Cardiac fibroblast (primary cell): ENCODE measurements at regions not wholly inside any gene's neighbourhood (a gene's known extent, or its start where the extent isn't known, plus 50 kb on each side); places are given as distances from the start of the nearest gene placed in this dataset.

Experiments used
- DNase-seq, 2 donors: peaks; one replicate each; pipeline versions ENCODE4 v3.0.0 to v3.0.0-alpha.2; 2010; ENCODE audit warnings: low read depth in 2 of 2
- H3K4me3 ChIP-seq, 2 donors: replicated peaks in 1 of 2; 1 replicate in 1 of 2; 2 replicates in 1 of 2; pipeline ENCODE4 v1.5.1; 2011; ENCODE audit warnings: low read depth in 2 of 2, low read length in 2 of 2, mild to moderate bottlenecking in 2 of 2, moderate library complexity in 1 of 2
- TF ChIP-seq, protein P1 (sequence below): IDR thresholded peaks from one replicate; pipeline ENCODE4 v1.5.1; 2011; ENCODE audit warnings: low read depth, mild to moderate bottlenecking, low read length, inconsistent platforms

DNA sequence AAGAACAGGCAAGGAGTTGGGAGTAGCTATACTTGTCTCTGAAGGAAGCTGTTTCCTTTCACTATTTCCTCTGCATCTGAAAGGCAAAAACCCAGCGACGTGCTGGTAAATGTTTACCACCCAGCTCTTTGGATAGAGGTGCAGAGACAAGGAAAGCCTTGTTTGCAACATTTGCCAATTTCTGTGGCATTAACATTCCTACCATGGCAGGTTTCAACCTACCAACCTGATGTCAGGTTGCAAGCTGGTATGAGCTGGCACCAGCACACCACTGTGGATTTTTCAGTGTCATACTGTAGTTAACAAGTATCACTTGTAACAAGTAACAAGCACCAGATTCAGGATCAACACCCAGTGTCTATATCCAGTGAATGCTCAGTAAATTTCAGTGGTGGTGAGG is 294.8 kb upstream of the TMPO start:
- TF ChIP-seq, protein P1, sequence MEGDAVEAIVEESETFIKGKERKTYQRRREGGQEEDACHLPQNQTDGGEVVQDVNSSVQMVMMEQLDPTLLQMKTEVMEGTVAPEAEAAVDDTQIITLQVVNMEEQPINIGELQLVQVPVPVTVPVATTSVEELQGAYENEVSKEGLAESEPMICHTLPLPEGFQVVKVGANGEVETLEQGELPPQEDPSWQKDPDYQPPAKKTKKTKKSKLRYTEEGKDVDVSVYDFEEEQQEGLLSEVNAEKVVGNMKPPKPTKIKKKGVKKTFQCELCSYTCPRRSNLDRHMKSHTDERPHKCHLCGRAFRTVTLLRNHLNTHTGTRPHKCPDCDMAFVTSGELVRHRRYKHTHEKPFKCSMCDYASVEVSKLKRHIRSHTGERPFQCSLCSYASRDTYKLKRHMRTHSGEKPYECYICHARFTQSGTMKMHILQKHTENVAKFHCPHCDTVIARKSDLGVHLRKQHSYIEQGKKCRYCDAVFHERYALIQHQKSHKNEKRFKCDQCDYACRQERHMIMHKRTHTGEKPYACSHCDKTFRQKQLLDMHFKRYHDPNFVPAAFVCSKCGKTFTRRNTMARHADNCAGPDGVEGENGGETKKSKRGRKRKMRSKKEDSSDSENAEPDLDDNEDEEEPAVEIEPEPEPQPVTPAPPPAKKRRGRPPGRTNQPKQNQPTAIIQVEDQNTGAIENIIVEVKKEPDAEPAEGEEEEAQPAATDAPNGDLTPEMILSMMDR = no peak
- H3K4me3 ChIP-seq = no peak overlapping the region
- DNase-seq = no peak

DNA sequence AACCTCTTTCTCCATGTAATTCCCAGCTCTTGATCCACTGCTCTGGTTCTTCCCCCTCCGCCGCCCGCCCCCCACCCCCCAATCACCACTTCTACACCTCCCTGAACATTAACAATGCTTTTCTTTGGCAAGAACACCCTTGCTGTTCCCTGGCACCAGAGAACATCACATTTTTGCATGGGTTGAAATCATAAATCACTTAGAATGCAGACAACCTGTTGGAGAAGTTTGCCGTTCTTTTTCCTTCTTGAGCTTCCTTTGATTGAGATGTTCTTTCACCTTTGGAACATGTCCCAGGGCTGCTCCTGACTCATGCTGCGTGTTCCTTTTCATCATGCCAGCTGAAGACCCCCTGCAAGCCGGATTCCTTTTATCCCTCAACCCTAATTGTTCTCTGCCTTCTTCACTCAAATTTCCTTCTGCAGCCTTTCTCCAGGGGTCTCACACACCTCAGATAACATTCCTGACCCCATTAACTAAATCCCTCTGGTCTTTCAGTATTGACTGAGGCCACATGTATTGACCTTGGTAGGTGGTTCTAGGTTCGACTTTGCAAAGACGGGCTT is 294.1 kb upstream of the TMPO start:
- DNase-seq = no peak

DNA sequence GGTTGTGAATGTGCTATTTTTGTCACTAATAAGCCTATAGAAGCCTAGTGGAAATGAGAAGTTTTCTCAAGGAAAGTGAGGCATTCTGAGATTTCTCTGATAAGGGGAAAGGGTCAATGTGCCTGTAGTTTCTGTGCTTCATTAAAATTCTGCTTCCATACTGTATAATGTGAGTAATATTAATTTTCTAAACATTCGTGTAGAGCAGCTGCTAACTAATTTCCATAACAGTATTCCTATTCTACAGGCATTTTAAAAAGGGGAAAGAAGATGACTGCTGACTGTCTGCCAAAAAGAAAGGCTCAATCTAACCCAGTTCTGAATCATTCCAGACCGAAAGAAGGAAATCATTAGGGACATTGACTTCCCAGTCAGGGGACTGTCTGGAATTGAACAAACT is 293.3 kb upstream of the TMPO start:
- DNase-seq = no peak
- no peak overlapping the region for H3K4me3 ChIP-seq
- TF ChIP-seq, protein P1 = no peak

More for the DNA sequence above, 294.1 kb upstream of the TMPO start:
- TF ChIP-seq, protein P1 = no peak
- no peak overlapping the region for H3K4me3 ChIP-seq

DNA sequence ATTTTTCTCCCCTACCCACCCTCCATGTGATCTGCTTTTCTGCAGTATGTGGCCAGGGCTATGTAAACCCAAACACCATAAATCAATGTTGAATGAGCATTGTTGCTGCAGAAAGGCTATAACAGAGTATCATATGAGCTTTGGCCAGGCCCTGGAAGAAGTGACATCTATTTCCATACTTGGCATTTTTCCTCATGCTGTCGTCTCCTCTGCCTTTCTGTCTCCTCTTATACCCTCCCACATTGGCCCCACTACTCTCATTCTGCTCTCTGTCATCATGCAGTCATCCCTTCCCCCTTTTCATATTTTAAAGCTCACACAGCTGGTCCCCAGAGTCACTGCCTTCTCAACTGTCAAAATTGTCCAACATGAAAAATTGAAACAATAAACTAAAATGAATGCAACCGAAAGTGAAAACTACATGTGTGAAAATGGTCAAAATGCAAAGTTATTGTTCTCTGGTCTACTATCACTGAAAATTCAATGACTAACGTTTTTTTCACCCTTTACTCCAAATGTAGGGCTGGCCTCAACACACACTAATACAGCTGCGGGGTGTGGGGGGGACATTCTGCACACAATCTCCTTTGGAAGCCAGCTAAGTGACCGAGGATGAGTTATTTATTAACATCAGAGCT is 290.7 kb upstream of the TMPO start:
- no peak overlapping the region for H3K4me3 ChIP-seq
- TF ChIP-seq, protein P1 = no peak
- no peak for DNase-seq

DNA sequence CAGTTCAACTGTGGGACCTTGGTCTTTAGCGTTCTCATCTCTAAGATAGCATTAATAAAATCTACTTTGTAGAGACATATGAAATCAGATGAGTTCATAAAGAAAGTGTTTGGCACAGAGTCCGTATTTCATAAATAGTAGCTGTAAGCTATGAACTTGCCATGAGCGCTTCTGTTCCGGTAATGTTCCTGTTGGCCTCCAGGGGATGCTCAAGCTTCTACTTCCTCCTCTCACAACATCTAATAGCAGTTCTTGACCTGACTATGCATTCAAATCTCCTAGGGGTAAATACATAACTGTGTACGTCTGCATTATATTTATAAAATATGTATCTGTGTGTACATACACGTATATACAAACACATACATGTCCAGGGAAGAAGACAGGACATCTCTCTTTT is 288.2 kb upstream of the TMPO start:
- DNase-seq = peak; percentile 6 to 24
- no peak overlapping the region for H3K4me3 ChIP-seq
- TF ChIP-seq, protein P1 = peak; percentile 24

DNA sequence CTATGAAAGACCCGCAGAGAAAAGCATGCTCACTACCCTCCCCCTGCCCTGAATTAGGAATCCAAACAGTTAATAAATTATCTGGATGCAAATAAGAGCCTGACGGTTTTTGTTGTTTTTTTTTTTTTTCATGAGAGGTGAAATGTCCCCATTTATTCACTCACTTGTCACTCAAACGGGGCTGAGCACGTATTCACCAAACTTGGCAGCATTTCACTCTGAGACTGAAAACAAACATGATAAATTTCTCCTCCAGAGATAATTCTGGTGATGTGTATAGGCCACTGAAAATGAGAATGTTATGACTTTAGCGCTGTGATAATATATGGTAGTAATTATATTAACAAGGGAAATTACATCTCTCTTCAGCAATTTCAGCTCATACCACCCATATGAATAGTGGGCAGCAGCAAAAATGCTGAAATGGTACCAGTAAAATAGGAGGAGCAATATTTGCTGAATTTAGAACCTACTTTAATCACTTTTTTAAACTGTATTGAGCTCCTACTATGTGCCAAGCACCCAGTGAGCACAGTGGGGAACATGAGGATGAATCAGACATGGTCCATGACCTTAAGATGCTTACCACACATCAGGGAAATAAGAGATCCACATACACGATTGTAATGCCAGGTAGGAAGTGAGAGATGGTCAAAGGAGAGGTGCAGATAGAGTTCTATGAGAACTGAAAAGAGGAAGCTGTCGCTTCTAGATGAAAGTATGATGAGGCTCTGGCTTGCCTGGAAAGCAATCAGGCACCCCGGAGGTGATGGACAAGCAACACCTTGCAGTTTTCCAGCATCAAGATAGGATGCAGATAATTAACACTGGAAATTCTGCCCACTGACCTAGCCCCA is 286.5 kb upstream of the TMPO start:
- TF ChIP-seq, protein P1 = no peak
- no peak overlapping the region for H3K4me3 ChIP-seq
- no peak for DNase-seq
